ENCODE measurements at regions not wholly inside any gene's neighbourhood (a gene's known extent, or its start where the extent isn't known, plus 50 kb on each side); places are given as distances from the start of the nearest gene placed in this dataset.

GRCh38 chr1:34455121-34455520 lies 278.4 kb downstream of the C1orf94 start:
- DNase-seq: no peak
- H3K27ac ChIP-seq (ENCODE audit: low read length in 2 of 2): no peak overlapping the region
- ChIA-PET CTCF (no interaction called here), POLR2A (no interaction called here)
- Mint-ChIP-seq H3K9me3 (ENCODE audit: insufficient read depth) (no peaks in the 10 kb centered on the region), H3K4me1 (no peaks in the 10 kb centered on the region), H3K4me3 (no peak overlapping the region), H3K27me3 (peaks cover 13% of the 10 kb centered on the region), H3K27ac (no peak overlapping the region)
- H2AFZ ChIP-seq (ENCODE audit: insufficient read depth, low read depth, low read length, poor library complexity, severe bottlenecking): no peak overlapping the region
- no peaks in the 10 kb centered on the region for H3K4me1 ChIP-seq (ENCODE audit: control insufficient read depth in 2 of 2, insufficient read depth in 2 of 2, low read length in 2 of 2)
- H3K9ac ChIP-seq (ENCODE audit: low read length): no peak overlapping the region
- H3K9me3 ChIP-seq (ENCODE audit: control extremely low read depth in 1 of 3, control insufficient read depth in 2 of 3, insufficient read depth in 1 of 3, low read length in 2 of 3): no peaks in the 10 kb centered on the region
- no peaks in the 10 kb centered on the region for H4K20me1 ChIP-seq (ENCODE audit: control insufficient read depth, insufficient read depth, low read length, poor library complexity, severe bottlenecking)
- H3K79me2 ChIP-seq (ENCODE audit: control insufficient read depth, insufficient read depth, low read length): no peaks in the 10 kb centered on the region
- no peaks in the 10 kb centered on the region for H3K27me3 ChIP-seq (replicated peaks in 1 of 4; ENCODE audit: control extremely low read depth in 1 of 4, control insufficient read depth in 3 of 4, insufficient read depth in 4 of 4, low read length in 3 of 4)
- no peaks in the 10 kb centered on the region for H3K36me3 ChIP-seq (replicated peaks in 1 of 2; ENCODE audit: control extremely low read depth in 1 of 2, control insufficient read depth in 1 of 2, extremely low read depth in 1 of 2, insufficient read depth in 2 of 2, low read length in 1 of 2)
- no peak for ATAC-seq (ENCODE audit: low read depth)
- no peak overlapping the region for H3K4me3 ChIP-seq (ENCODE audit: control extremely low read depth in 1 of 5, extremely low read depth in 1 of 5, insufficient read depth in 1 of 5, low read depth in 2 of 5, low read length in 4 of 5)
- no peak for TF ChIP-seq EZH2 (IDR thresholded peaks at IDR 0.05; ENCODE audit: borderline replicate concordance, insufficient read depth, low read depth, low read length, poor library complexity, severe bottlenecking)
- no peak for TF ChIP-seq CTCF (IDR thresholded peaks at IDR 0.05)
- 95% methylated on average over 5 of the region's 7 CpGs for WGBS (ENCODE audit: insufficient coverage)
- no peak overlapping the region for H3K4me2 ChIP-seq (replicated peaks; ENCODE audit: low read depth, low read length, poor library complexity, severe bottlenecking)
- intact Hi-C loops (cut with micrococcal nuclease): no loop called here

GRCh38 chr1:34460193-34460592 lies 283.5 kb downstream of the C1orf94 start:
- no peak overlapping the region for H3K4me3 Mint-ChIP-seq
- intact Hi-C loops (cut with micrococcal nuclease): loop anchor here (2.0 kb wide), 1 partner anchor 139 kb away; no protein-coding TSS in a partner anchor
- no peak overlapping the region for H3K27ac ChIP-seq (ENCODE audit: low read length in 2 of 2)
- no peaks in the 10 kb centered on the region for H3K4me1 ChIP-seq (ENCODE audit: control insufficient read depth in 2 of 2, insufficient read depth in 2 of 2, low read length in 2 of 2)
- CTCF ChIA-PET: interaction anchor here (1.1 to 1.3 kb wide), 5 partner anchors 8 to 138 kb away, joined by 3 read pairs; no protein-coding TSS in a partner anchor
- no peak overlapping the region for H3K4me3 ChIP-seq (ENCODE audit: control extremely low read depth in 1 of 5, extremely low read depth in 1 of 5, insufficient read depth in 1 of 5, low read depth in 2 of 5, low read length in 4 of 5)
- peaks cover 16% of the 10 kb centered on the region for H3K27me3 Mint-ChIP-seq
- no peaks in the 10 kb centered on the region for H3K79me2 ChIP-seq (ENCODE audit: control insufficient read depth, insufficient read depth, low read length)
- H3K9ac ChIP-seq (ENCODE audit: low read length): no peak overlapping the region
- no peaks in the 10 kb centered on the region for H3K27me3 ChIP-seq (replicated peaks in 1 of 4; ENCODE audit: control extremely low read depth in 1 of 4, control insufficient read depth in 3 of 4, insufficient read depth in 4 of 4, low read length in 3 of 4)
- H4K20me1 ChIP-seq (ENCODE audit: control insufficient read depth, insufficient read depth, low read length, poor library complexity, severe bottlenecking): no peaks in the 10 kb centered on the region
- no peaks in the 10 kb centered on the region for H3K4me1 Mint-ChIP-seq
- no peak overlapping the region for H2AFZ ChIP-seq (ENCODE audit: insufficient read depth, low read depth, low read length, poor library complexity, severe bottlenecking)
- H3K27ac Mint-ChIP-seq: no peak overlapping the region
- no peaks in the 10 kb centered on the region for H3K36me3 ChIP-seq (replicated peaks in 1 of 2; ENCODE audit: control extremely low read depth in 1 of 2, control insufficient read depth in 1 of 2, extremely low read depth in 1 of 2, insufficient read depth in 2 of 2, low read length in 1 of 2)
- DNase-seq (peak; percentile 27), ATAC-seq (ENCODE audit: low read depth) (no peak)
- no peaks in the 10 kb centered on the region for H3K9me3 Mint-ChIP-seq (ENCODE audit: insufficient read depth)
- WGBS (ENCODE audit: insufficient coverage): 46% methylated on average over 6 of the region's 6 CpGs
- H3K9me3 ChIP-seq (ENCODE audit: control extremely low read depth in 1 of 3, control insufficient read depth in 2 of 3, insufficient read depth in 1 of 3, low read length in 2 of 3): no peaks in the 10 kb centered on the region
- POLR2A ChIA-PET: no interaction called here
- H3K4me2 ChIP-seq (replicated peaks; ENCODE audit: low read depth, low read length, poor library complexity, severe bottlenecking): no peak overlapping the region
- TF ChIP-seq EZH2 (IDR thresholded peaks at IDR 0.05; ENCODE audit: borderline replicate concordance, insufficient read depth, low read depth, low read length, poor library complexity, severe bottlenecking) (no peak), CTCF (IDR thresholded peaks at IDR 0.05) (peak; percentile 68)

Measured in B cell (primary cell).